GM23338 (cell line): ENCODE measurements at regions not wholly inside any gene's neighbourhood (a gene's known extent, or its start where the extent isn't known, plus 50 kb on each side); places are given as distances from the start of the nearest gene placed in this dataset.

Experiments used
- ATAC-seq: fragments of 200-7000 bp; cut with Tn5 transposase; 3 replicates; pipeline ENCODE4 v1.9.1; 2020
- DNase-seq: peaks from one replicate; pipeline ENCODE4 v3.0.0-alpha.2; 2015; ENCODE audit warnings: low spot score
- H2AFZ ChIP-seq: fragments of 200-600 bp; sonication (generic); 2 replicates; pipeline ENCODE4 v1.8.0; 2016; ENCODE audit warnings: antibody characterized with exemption, mild to moderate bottlenecking, moderate library complexity
- H3F3A ChIP-seq: fragments of 200-600 bp; sonication (generic); replicated peaks from 2 replicates; pipeline ENCODE4 v1.8.0; 2017; ENCODE audit warnings: antibody characterized with exemption, mixed run types, low read depth
- H3K27ac ChIP-seq: fragments of 200-600 bp; sonication (generic); 2 replicates; pipeline ENCODE4 v1.6.1; 2016; ENCODE audit warnings: low read depth
- H3K27me3 ChIP-seq: fragments of 200-600 bp; sonication (generic); 2 replicates; pipeline ENCODE4 v1.8.0; 2016; ENCODE audit warnings: mild to moderate bottlenecking, mixed run types, moderate library complexity; ENCODE audit not compliant: insufficient read depth
- H3K36me3 ChIP-seq: fragments of 200-600 bp; sonication (generic); 2 replicates; pipeline ENCODE4 v1.8.0; 2016; ENCODE audit warnings: mild to moderate bottlenecking; ENCODE audit not compliant: insufficient read depth
- H3K4me1 ChIP-seq: fragments of 200-600 bp; sonication (generic); 2 replicates; pipeline ENCODE4 v1.8.0; 2016; ENCODE audit warnings: mild to moderate bottlenecking, moderate library complexity; ENCODE audit not compliant: insufficient read depth
- H3K4me2 ChIP-seq: fragments of 200-600 bp; sonication (generic); 2 replicates; pipeline ENCODE4 v1.7.1; 2017; ENCODE audit warnings: mixed run types
- H3K4me3 ChIP-seq: fragments of 200-600 bp; sonication (generic); 2 replicates; pipeline ENCODE4 v1.6.1; 2016; ENCODE audit warnings: mixed run types
- H3K79me2 ChIP-seq: fragments of 200-600 bp; sonication (generic); replicated peaks from 2 replicates; pipeline ENCODE4 v1.8.0; 2017; ENCODE audit warnings: mild to moderate bottlenecking; ENCODE audit not compliant: insufficient read depth
- H3K9me2 ChIP-seq: fragments of 200-600 bp; sonication (generic); 2 replicates; pipeline ENCODE4 v1.8.0; 2017; ENCODE audit not compliant: insufficient read depth
- H4K20me1 ChIP-seq: fragments of 200-600 bp; sonication (generic); replicated peaks from 2 replicates; pipeline ENCODE4 v1.8.0; 2017; ENCODE audit warnings: mild to moderate bottlenecking; ENCODE audit not compliant: insufficient read depth
- H3K27ac Mint-ChIP-seq: 2 replicates; pipeline ENCODE4 v1.8.0; 2020; ENCODE audit warnings: inconsistent platforms, mild to moderate bottlenecking, moderate library complexity, mixed read lengths
- H3K27me3 Mint-ChIP-seq: 3 replicates; pipeline ENCODE4 v1.8.0; 2022; ENCODE audit warnings: low read depth, mild to moderate bottlenecking, moderate library complexity, mixed read lengths, inconsistent platforms; ENCODE audit not compliant: insufficient read depth, poor library complexity
- H3K36me3 Mint-ChIP-seq: 3 replicates; pipeline ENCODE4 v1.8.0; 2021; ENCODE audit warnings: low read depth, mild to moderate bottlenecking, inconsistent platforms, moderate library complexity, mixed read lengths
- H3K4me1 Mint-ChIP-seq: 3 replicates; pipeline ENCODE4 v1.8.0; 2020; ENCODE audit warnings: mild to moderate bottlenecking, inconsistent platforms, mixed read lengths
- H3K4me3 Mint-ChIP-seq: 3 replicates; pipeline ENCODE4 v1.8.0; 2021; ENCODE audit warnings: moderate library complexity, mild to moderate bottlenecking, inconsistent platforms, mixed read lengths
- H3K9me3 Mint-ChIP-seq: 3 replicates; pipeline ENCODE4 v1.8.0; 2020; ENCODE audit warnings: moderate library complexity, mild to moderate bottlenecking, inconsistent platforms, mixed read lengths
- CREB1 ChIP-seq: fragments of 250-450 bp; sonication (Bioruptor Pico); IDR thresholded peaks from 2 replicates; pipeline ENCODE4 v1.5.0; 2020; ENCODE audit warnings: low read depth, mild to moderate bottlenecking, moderate library complexity
- EZH2 ChIP-seq: fragments of 200-600 bp; sonication (generic); IDR thresholded peaks from one replicate; pipeline ENCODE4 v1.8.0; 2017; ENCODE audit warnings: antibody characterized with exemption, mild to moderate bottlenecking, low read depth; ENCODE audit not compliant: unreplicated experiment
- NANOG ChIP-seq: IDR thresholded peaks from 2 replicates; pipeline ENCODE4 v1.6.1; 2016; ENCODE audit warnings: antibody characterized with exemption, borderline replicate concordance
- POLR2AphosphoS5 ChIP-seq: IDR thresholded peaks from 2 replicates; pipeline ENCODE4 v1.6.1; 2016; ENCODE audit warnings: antibody characterized with exemption, low read depth
- REST ChIP-seq: IDR thresholded peaks from one replicate; pipeline ENCODE4 v1.6.1; 2018; ENCODE audit warnings: antibody characterized with exemption; ENCODE audit not compliant: unreplicated experiment
- STAT1 ChIP-seq: IDR thresholded peaks from one replicate; pipeline ENCODE4 v1.6.1; 2016; ENCODE audit warnings: antibody characterized with exemption; ENCODE audit not compliant: unreplicated experiment
- ZNF114 ChIP-seq: fragments of 250-450 bp; sonication (Bioruptor Pico); IDR thresholded peaks from 2 replicates; pipeline ENCODE4 v1.5.0; 2020; ENCODE audit warnings: mild to moderate bottlenecking, moderate library complexity
- ZNF331 ChIP-seq: fragments of 250-450 bp; sonication (Bioruptor Pico); IDR thresholded peaks from 2 replicates; pipeline ENCODE4 v1.5.0; 2020; ENCODE audit warnings: low read depth, mild to moderate bottlenecking, moderate library complexity
- TF ChIP-seq, protein P1 (sequence below): fragments of 250-450 bp; sonication (Bioruptor Pico); IDR thresholded peaks from 2 replicates; pipeline ENCODE4 v1.5.0; 2020; ENCODE audit warnings: mild to moderate bottlenecking, moderate library complexity

DNA sequence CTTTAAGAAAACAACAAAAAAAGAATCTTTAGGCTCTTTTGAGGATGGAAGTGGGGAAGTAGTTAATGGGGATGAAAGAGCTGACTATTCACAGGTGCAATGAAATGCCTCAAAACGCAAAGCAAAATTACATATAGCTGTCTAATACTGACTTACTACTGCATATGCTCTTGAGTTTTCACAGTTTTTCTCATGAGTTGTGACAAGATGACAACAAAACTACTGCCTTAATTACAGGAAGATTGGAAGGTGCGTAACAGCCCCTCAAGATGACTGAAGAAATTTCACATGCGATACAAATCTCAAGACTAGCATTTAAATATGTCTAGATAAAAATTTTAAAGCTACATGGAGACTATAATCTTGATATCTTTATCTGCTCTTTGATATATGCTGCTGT is 547.8 kb upstream of the POU3F2 start (continued):
- no peak for TF ChIP-seq REST
- TF ChIP-seq NANOG, result no peak
- no peak for TF ChIP-seq CREB1 (CRISPR knock-in tag)

DNA sequence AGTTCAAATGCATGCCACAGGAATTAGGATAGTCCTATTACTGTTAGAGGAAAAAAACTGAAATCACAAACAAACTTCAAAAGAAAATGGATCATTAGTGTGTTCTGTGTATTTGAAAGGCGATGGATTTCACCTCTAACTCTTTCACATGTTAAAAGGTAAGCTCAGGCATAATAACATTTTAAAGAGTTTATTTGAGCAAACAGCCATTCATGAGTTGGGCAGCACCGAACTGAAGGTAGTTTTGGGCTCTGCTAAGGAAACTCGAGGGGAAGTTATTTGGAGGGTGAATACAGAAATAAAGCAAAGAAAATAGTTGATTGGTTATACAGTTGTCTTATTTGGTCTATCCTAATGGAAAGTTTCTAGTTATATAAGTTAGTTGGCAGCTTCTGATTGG is 546.5 kb upstream of the POU3F2 start:
- Histone ChIP-seq H3K27ac (no peak overlapping the region), H2AFZ (no peak overlapping the region), H3K27me3 (no peaks in the 10 kb centered on the region), H3K36me3 (no peaks in the 10 kb centered on the region), H4K20me1 (no peaks in the 10 kb centered on the region), H3K79me2 (no peaks in the 10 kb centered on the region), H3K9me2 (peaks cover 11% of the 10 kb centered on the region; the same call in 1 of the 2 replicates), H3K4me3 (no peak overlapping the region), H3K4me1 (no peaks in the 10 kb centered on the region), H3K4me2 (no peak overlapping the region), H3F3A (no peaks in the 10 kb centered on the region)
- DNase-seq, result no peak
- no peak overlapping the region for H3K27ac Mint-ChIP-seq
- H3K36me3 Mint-ChIP-seq, result peaks cover 8% of the 10 kb centered on the region; the same call in 2 of the 3 replicates
- ATAC-seq, result no peak
- H3K4me1 Mint-ChIP-seq, result no peaks in the 10 kb centered on the region
- H3K9me3 Mint-ChIP-seq, result no peaks in the 10 kb centered on the region; the same call in 2 of the 3 replicates
- TF ChIP-seq ZNF114 (CRISPR knock-in tag), result no peak
- no peak for TF ChIP-seq ZNF331
- TF ChIP-seq, protein P1, sequence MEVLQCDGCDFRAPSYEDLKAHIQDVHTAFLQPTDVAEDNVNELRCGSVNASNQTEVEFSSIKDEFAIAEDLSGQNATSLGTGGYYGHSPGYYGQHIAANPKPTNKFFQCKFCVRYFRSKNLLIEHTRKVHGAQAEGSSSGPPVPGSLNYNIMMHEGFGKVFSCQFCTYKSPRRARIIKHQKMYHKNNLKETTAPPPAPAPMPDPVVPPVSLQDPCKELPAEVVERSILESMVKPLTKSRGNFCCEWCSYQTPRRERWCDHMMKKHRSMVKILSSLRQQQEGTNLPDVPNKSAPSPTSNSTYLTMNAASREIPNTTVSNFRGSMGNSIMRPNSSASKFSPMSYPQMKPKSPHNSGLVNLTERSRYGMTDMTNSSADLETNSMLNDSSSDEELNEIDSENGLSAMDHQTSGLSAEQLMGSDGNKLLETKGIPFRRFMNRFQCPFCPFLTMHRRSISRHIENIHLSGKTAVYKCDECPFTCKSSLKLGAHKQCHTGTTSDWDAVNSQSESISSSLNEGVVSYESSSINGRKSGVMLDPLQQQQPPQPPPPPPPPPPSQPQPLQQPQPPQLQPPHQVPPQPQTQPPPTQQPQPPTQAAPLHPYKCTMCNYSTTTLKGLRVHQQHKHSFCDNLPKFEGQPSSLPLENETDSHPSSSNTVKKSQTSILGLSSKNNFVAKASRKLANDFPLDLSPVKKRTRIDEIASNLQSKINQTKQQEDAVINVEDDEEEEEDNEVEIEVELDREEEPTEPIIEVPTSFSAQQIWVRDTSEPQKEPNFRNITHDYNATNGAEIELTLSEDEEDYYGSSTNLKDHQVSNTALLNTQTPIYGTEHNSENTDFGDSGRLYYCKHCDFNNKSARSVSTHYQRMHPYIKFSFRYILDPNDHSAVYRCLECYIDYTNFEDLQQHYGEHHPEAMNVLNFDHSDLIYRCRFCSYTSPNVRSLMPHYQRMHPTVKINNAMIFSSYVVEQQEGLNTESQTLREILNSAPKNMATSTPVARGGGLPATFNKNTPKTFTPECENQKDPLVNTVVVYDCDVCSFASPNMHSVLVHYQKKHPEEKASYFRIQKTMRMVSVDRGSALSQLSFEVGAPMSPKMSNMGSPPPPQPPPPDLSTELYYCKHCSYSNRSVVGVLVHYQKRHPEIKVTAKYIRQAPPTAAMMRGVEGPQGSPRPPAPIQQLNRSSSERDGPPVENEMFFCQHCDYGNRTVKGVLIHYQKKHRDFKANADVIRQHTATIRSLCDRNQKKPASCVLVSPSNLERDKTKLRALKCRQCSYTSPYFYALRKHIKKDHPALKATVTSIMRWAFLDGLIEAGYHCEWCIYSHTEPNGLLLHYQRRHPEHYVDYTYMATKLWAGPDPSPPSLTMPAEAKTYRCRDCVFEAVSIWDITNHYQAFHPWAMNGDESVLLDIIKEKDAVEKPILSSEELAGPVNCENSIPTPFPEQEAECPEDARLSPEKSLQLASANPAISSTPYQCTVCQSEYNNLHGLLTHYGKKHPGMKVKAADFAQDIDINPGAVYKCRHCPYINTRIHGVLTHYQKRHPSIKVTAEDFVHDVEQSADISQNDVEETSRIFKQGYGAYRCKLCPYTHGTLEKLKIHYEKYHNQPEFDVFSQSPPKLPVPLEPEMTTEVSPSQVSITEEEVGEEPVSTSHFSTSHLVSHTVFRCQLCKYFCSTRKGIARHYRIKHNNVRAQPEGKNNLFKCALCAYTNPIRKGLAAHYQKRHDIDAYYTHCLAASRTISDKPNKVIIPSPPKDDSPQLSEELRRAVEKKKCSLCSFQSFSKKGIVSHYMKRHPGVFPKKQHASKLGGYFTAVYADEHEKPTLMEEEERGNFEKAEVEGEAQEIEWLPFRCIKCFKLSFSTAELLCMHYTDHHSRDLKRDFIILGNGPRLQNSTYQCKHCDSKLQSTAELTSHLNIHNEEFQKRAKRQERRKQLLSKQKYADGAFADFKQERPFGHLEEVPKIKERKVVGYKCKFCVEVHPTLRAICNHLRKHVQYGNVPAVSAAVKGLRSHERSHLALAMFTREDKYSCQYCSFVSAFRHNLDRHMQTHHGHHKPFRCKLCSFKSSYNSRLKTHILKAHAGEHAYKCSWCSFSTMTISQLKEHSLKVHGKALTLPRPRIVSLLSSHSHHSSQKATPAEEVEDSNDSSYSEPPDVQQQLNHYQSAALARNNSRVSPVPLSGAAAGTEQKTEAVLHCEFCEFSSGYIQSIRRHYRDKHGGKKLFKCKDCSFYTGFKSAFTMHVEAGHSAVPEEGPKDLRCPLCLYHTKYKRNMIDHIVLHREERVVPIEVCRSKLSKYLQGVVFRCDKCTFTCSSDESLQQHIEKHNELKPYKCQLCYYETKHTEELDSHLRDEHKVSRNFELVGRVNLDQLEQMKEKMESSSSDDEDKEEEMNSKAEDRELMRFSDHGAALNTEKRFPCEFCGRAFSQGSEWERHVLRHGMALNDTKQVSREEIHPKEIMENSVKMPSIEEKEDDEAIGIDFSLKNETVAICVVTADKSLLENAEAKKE (CRISPR knock-in tag), result no peak
- no peak for TF ChIP-seq POLR2AphosphoS5
- TF ChIP-seq EZH2, result no peak
- no peak for TF ChIP-seq REST
- no peak for TF ChIP-seq STAT1
- no peaks in the 10 kb centered on the region for H3K27me3 Mint-ChIP-seq
- no peak overlapping the region for H3K4me3 Mint-ChIP-seq
